GM21526 (cell line): ENCODE measurements at regions not wholly inside any gene's neighbourhood (a gene's known extent, or its start where the extent isn't known, plus 50 kb on each side); places are given as distances from the start of the nearest gene placed in this dataset.
"Not testable (repeated sequence)": the region's sequence is repeated elsewhere in the genome, so short reads cannot be mapped to it uniquely, and the experiment has no call there.

Experiments used
- ATAC-seq: cut with Tn5 transposase; IDR thresholded peaks from one replicate; pipeline ENCODE4 v1.9.1; 2021; ENCODE audit warnings: moderate library complexity; ENCODE audit not compliant: unreplicated experiment, low FRiP score

DNA sequence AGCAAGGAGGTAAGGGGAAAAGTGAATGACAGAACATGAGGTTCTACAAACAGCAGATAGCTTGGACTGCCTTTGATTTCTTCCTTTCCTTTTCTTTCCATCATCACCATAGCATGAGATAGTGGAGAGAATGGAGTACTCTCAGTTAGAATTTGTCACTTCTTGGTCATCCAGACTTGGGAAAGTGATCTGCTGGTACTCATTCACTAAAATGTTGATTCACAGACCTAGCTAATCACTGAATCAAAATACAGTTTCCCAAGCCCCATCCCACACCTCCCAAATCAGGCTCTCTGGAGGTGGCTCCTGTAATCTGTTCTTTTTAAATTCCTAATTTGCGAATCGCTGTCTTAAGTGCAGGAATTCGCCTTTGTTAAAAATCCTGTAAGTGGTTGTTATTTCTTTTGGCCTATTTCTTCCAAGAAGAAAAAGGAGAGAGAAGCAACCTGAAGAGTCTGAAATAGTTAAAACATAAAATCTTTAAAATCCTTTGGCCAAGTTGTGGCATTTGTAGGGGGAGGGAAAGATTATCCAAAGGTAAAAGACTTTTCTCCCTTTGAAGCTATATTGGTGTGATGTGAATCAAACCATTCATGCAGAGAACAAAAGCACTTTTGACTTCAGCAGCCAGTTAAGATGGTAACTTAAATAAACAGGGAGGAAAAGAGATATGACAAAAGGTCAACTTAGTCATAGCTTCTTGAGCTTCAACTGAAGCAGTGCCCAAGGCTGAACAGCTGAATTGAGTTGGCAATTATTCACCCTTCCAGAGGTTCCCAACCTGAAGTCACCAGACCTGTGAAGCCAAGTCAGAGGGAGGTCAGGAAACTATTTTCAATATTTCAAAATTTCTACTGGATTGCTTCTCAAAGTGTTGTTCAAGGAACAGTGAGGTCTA is 255.1 kb upstream of the KRR1 start:
- no peak for ATAC-seq

DNA sequence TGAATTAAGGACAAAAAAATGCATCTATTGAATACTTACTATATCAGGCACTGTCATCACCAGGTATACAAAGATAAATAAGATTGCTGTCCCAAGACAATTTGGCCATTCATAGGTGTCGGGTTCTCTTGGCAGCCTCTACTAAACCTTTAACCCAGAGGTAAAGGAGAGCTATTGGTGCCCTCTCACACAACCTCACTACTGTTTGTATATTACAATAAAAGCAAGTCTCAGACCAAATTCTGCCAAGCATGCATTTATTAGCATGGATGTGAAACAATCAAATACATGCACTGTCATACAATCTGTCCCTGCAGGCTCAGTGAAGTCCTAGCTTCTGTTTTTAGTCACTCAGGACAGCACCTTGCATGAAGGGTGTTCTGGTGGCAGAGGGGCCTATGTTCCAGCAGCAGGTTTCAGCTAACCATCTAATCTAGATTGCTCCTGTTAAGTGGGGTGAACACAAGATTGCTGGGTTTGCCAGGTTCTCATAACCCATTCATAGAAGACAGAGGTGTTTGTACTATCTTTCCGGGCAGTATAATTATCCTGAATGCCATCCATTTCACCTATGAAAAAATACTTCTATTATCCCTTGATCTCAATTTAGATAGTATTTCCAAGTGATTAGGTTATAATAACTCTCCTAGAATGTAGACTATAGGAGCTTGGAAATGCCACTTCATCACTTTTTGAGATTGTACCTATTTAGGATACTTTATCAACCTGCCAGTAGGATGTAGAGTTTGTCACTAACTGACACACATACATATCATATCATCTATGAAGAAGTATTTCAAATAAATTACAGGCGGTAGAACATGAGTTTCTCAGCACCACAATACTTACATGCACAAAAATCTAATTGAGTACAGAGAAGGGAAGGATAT is 254.0 kb upstream of the KRR1 start:
- no peak for ATAC-seq

DNA sequence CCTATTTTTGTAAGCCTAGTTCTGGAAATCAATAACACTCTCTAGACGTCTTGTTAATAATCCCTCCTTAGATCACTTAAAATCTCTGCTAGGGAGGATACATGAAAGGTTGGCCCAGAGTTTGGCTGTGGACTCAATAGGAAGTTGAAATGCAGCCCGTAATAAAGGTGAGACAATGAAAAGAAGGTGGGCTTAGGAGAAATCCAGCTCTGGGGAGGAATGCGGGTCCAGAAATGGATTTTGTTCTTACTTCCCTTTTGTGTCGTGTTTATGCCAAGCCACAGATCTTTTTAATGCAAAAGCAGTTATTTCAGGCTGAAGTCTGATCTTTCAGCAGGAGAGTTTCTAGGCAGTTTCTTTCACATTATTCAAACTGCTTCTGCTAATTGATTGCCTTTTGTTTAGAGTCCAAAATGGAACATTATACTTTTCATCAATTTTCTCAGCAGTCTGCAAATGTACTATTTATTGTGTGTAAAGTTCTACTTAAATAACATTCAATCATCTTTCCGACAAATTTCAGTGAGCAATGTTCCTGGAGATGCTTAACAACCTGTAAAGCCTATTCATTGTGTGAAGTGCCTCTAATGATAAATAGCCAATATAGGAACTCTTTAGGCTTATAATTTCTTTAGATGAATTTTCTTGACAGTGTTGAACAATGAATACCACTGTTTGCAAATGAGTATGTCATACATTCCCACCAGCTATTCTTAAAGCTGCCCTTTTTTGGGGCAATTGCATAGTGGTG is 252.9 kb upstream of the KRR1 start:
- ATAC-seq: no peak

DNA sequence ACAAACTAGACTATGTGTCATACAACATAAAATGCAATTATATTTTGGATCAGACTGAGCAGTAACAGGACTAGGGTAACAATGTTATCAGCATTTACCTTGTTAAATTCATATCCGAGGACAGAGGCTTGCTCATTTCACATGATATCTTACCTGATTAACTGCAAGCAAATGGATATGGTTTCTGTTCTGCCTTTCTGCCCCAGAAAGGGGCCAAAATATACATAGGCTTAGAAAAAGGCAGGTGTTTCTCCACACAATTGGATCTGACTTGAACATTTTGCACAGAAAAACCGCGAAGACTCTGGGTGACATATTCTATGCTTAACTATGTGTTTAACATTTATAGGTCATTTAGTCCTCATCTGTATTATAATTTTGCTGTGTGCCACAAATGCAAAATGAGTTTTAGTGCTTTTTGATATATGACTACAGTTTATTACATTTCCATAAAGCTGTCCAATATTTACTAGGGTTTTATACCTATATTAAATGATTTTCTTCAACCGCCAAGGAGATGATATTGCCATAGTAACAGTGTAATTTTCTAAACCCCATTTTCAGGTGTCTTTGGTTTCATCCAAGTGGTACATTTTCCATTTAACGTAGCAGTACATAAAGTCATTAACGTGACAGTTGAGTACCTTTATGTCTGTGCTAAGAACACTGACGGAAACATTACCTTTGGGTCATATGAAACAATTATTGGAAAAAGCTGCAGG is 249.3 kb upstream of the KRR1 start:
- ATAC-seq: no peak

DNA sequence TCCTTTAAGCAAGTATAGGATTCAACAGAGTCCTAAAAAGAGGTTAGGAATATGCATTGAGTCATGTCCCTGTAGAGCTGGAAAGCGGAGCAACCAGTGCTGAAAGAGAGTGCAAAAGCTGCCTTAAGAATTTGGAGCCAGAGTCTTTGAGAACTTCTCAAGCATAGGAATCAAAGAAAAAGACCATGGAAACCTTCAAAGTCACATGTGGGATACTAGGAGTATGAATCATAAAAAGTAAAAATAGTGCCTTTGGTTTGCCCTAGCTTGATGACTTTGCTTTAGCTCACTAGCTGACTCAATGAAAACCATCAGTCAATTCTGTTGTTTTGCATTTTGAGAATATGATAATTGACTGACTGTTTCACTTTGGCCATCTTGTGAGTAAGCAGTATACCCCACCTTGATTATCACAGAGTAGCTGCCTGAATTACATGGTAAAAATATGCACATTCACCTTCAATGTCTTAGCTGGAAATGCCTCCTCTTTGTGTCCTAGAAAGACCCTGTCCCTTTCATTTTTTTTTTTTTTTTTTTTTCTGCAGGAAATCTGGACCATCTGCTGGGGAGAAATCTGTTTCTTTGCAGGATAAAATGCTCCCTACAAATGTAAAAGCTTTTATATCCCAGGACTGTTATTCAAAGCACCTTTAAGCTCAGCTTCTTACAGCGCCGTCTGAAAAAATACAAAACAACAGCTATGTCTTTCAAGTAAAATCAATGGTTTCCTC is 248.6 kb upstream of the KRR1 start:
- no peak for ATAC-seq

DNA sequence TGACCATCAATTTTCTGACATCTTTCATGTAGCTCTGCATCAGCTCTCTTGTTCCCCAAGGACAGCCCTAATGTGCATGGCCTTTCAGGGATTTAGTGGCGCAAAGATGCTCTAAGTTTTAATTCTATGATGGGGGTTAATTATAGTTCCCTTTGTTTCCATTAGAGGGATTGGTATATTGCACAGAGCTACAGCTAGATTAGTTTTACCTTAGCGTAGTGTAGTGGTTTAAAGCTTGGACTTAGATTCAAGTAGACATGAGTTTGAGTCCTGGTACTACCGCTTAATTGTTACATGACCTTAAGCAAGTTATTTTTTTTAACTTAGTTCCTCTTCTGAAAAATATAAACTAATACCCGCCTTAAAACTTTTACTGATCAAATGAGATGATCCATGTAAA is 247.8 kb upstream of the KRR1 start:
- ATAC-seq: no peak

DNA sequence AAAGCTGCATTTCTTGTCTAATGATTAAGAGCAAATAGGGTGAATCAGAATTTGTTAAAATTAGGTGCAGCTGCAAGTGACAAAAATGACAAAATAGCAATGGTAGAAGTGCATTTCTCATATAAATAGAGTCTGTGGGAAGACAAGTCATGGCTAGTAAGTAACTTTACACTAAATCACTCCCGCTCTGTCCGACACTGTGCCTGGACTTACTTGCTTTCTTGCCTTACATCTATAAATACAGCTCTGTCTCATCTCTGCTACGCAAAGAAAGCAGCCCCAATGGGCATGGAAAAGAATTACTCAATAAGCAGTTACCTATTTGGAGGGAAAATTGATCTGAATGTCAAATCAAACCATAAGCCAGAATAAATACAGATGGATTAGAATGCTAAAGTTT is 245.4 kb upstream of the KRR1 start:
- ATAC-seq: no peak

DNA sequence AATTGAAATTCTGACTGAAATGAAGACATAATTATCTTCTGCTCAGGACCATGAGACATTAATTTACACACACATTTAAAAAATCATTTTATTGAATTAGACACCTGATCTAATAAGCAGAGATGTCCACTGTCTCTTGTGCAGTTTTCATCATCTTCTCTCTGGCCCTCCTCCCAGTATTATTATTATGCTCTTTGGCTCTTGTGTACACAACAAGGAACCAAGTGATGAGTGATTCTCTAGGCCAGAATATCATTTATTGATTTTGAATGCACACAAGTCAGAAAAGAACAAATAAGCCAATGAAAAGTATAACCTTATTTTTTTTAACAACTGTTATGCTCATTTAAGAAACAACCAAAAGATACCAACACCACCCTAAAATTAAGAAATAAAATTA is 244.7 kb upstream of the KRR1 start:
- ATAC-seq: no peak

DNA sequence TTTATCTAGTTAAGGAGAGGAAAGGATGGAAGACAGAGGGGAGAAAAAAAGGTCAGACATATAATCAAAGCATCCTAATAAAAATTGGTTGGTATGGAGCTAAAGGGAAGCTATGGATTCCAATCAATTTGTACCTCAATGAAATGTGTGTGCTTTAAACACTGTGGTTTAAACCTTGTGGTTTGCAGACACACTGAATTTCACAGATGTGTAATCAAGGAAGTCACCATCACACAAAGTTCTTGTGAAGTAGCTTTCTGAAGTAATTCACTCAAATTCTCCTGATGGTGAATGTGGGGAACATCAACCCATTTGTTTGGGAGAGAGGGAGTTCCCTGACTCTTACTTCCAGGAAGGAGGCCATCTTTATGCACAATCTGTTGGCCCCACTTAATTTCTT is 243.3 kb upstream of the KRR1 start:
- ATAC-seq: no peak

DNA sequence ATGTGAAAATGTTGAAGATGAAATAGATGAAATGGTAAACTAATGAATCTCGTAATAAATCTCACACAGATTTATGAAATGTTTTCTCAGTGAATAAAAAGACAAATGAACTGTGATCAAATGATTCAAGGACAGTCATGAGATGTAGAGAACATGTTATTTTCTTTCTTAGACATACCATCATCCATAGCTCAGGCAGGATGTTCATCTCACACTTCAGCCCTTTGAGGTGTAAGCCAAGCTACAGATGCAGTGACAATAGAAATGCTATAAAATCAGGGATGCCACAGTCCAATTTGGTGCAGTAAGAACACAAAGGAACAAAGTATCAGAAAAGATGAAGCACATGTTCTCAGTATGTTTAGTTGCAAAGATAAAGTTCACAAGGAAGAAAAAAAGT is 242.7 kb upstream of the KRR1 start:
- ATAC-seq: no peak

DNA sequence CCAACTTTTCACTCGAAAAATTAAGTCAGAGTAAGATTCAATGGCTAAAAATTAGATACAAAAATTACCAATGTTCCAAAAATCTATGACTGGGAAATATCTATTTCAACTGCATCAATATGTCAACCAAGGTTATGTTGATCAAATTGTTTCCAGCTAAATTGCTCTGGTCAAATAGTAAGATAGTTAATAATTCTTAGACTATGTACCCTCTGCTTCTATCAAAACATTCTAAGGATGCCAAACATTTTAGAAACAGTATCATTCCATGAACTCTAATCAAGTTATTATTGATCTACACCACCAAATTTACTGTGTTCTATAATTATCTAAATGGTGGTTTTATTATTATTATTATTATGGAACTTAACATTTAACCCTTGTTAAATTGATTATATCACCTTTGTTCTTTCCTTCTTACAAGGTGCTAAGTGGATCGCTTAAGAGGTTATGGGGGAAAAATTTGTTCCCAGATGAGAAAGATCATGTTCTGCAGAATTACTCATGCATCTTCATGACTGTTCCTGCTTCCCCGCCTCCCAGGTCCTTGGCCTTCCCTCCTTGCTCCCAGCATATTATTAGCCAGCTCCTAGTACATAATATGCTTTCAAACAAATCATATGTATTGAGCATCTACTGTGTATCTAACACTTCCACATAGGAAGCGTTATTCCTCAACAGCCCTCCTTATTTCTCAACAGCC is 240.5 kb upstream of the KRR1 start:
- no peak for ATAC-seq

DNA sequence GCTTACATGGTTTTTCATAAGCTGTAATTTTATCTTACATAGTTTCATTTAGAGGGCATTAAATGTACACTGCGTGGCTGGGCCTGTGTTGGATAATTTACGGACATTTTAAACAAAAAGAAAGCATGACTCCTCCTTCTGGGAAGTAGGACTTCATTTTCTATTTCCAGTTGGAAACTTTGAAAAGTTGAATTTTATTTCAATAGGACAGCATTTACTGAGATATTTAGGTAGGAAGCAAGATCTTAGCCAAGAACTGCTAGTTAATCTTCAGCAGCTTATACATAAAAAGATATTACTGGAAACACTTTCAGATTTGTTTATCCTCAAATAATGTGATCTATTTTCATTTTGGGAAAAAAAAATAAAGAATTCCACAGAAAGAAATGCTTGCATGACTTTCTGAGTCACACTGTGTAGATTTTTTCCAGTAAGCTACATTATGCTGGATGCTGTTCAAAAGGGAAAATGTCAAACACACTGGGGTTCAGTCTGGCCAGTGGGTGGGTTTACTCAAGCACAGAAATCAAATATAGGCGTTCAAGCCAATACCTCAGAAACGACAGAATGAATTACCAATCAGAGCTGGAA is 239.4 kb upstream of the KRR1 start:
- ATAC-seq: no peak

DNA sequence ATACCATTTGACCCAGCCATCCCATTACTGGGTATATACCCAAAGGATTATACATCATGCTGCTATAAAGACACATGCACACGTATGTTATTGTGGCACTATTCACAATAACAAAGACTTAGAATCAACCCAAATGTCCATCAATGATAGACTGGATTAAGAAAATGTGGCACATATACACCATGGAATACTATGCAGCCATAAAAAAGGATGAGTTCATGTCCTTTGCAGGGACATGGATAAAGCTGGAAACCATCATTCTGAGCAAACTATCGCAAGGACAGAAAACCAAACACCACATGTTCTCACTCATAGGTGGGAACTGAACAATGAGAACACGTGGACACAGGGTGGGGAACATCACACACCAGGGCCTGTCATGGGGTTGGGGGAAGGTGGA is 237.6 kb upstream of the KRR1 start:
- ATAC-seq: not testable (repeated sequence)

DNA sequence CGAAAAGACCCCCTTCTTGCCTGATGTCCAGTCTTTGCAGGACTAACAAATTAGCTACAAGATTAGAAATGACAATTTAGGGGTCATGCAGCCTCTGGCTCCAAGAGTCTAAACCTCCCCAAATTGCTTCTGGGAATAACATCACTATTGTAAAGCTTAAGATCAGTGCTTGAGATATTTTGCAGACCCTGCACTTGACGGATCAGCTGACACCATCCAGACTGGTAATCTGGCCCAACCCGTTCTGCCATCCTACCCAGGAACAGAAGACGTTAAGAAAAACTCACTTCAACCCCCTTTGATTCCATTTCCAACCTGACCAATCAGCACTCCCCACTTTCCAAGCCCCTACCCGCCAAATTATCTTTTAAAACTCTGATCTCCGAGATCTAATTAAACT is 236.7 kb upstream of the KRR1 start:
- no peak for ATAC-seq

DNA sequence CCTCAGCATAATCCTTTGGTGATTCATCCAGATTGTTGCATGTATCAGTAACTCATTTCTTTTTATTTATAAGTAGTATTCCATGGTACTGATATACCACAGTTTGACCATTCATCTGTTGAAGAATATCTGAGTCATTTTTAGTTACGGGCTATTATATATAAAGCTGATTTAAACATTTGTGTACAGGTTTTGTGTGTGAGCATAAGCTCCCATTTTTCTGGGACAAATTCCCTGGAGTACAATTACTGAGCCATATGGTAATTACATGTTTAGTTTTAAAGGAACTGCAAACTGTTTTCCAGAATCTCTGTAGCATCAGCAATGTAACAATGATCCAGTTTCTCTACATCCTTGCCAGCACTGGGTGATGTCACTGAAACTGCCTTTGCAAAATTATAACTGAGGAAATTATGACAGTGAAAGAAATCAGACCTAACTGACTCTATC is 236.2 kb upstream of the KRR1 start:
- ATAC-seq: no peak

DNA sequence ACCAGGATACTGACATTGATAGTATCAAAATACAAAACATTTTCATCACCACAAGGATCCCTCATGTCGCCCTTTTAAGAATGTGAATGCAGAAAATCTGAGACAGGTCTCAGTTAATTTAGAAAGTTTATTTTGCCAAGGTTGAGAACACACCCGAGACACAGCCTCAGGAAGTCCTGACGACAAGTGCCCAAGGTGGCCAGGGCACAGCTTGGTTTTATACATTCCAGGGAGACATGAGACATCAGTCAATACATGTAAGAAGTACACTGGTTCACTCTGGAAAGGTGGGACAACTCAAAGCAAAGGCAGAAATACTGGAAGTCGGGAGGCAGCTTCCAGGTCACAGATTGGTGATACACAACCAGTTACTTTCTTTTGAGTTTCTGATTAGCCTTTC is 235.2 kb upstream of the KRR1 start:
- no peak for ATAC-seq

DNA sequence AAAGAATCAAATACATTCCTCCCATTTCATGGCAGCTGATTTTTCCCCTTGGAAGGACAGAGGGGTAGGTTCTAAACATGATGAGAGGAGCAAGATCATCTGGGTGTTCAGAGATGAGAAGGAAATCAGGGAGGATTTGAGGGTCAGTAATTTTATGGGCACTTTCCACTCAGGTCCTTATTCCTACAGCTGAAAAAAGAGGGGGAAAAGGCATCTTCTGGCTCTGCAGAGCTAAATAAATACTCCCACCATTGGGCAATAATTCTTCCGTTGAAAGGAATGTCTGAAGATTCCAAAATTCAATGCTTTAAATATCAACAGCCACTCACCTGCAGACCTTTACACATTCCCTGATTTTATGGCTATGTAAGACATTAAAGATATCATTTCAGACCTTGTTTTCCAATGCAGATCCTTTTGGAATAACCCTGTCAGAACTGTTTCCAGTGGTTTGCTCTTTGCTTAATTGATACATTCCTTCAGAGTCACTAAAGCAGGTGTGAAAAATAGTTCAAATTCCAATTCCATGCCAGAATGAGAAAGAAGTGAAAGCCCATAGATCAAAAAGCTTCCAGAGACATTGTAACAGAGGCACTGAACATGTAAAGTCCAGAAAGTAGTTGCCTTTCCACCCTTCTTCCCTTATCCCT is 233.3 kb upstream of the KRR1 start:
- ATAC-seq: no peak

DNA sequence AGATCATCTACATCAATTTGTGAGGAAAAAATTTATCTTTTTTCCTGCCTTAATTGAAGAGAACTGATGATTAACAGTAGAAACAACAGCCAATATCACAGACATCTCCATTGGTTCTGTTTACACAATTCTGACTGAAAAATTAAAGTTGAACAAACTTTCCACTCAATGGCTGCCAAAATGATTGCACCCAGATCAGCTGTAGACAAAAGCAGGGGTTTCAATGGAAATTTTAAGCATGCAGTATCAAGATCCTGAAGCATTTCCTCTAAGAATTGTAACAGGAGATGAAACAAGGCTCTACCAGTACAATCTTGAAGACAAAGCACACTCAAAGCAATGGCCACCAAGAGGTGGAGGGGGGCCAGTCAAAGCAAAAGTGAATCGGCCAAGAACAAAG is 231.6 kb upstream of the KRR1 start:
- ATAC-seq: no peak
